RWPE2 (cell line): ENCODE measurements at regions not wholly inside any gene's neighbourhood (a gene's known extent, or its start where the extent isn't known, plus 50 kb on each side); places are given as distances from the start of the nearest gene placed in this dataset.

ENCODE experiments used
- ATAC-seq: fragments of 200-7000 bp; cut with Tn5 transposase; 3 replicates; pipeline ENCODE4 v1.9.1; 2021; ENCODE audit warnings: low read depth
- DNase-seq: peaks from one replicate; pipeline ENCODE4 v3.0.0-alpha.2; 2020; ENCODE audit warnings: low spot score
- H3K27ac ChIP-seq: fragments of 450-650 bp; 2 replicates; pipeline ENCODE4 v1.5.1; 2017; ENCODE audit warnings: mild to moderate bottlenecking; ENCODE audit not compliant: poor library complexity, severe bottlenecking
- H3K27me3 ChIP-seq: fragments of 250-450 bp; sonication (Bioruptor Pico); 2 replicates; pipeline ENCODE4 v1.5.1; 2021; ENCODE audit warnings: mild to moderate bottlenecking, moderate library complexity; ENCODE audit not compliant: insufficient read depth, poor library complexity, severe bottlenecking
- H3K36me3 ChIP-seq: fragments of 250-450 bp; sonication (Bioruptor Pico); 2 replicates; pipeline ENCODE4 v1.5.1; 2020; ENCODE audit warnings: low read depth, mild to moderate bottlenecking, moderate library complexity
- H3K4me1 ChIP-seq: fragments of 250-450 bp; sonication (Bioruptor Pico); 2 replicates; pipeline ENCODE4 v1.5.1; 2021; ENCODE audit warnings: mild to moderate bottlenecking, moderate library complexity; ENCODE audit not compliant: insufficient read depth, poor library complexity, severe bottlenecking
- H3K4me3 ChIP-seq: fragments of 250-450 bp; sonication (Bioruptor Pico); 2 replicates; pipeline ENCODE4 v1.5.1; 2021; ENCODE audit warnings: mild to moderate bottlenecking, moderate library complexity; ENCODE audit not compliant: severe bottlenecking
- H3K9me3 ChIP-seq: fragments of 250-450 bp; sonication (Bioruptor Pico); 2 replicates; pipeline ENCODE4 v1.5.1; 2021; ENCODE audit warnings: mild to moderate bottlenecking, moderate library complexity; ENCODE audit not compliant: severe bottlenecking
- TF ChIP-seq, protein P1 (sequence below): fragments of 450-650 bp; IDR thresholded peaks from one replicate; pipeline ENCODE4 v1.5.1; 2017; ENCODE audit warnings: mild to moderate bottlenecking, moderate library complexity; ENCODE audit not compliant: poor library complexity, severe bottlenecking

DNA sequence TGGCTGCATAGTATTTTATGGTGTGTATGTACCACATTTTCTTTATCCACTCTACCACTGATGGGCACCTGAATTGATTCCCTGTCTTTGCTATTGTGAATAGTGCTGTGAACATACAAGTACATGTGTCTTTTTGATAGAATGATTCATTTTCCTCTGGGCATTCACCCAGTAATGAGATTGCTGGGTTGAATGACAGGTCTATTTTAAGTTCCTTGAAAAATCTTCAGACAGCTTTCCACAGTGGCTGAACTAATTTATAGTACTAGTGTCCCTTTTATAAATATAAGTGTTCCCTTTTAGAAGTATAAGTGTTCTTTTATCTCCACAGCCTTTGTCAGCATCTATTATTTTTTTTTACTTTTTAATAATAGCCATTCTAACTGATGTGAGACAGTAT, 303.9 kb upstream of the EPHA4 start:
- DNase-seq (no peak), ATAC-seq (no peak)
- H3K27ac ChIP-seq, result no peak overlapping the region
- peaks cover 4% of the 10 kb centered on the region for H3K27me3 ChIP-seq
- H3K4me3 ChIP-seq, result no peak overlapping the region
- no peaks in the 10 kb centered on the region for H3K4me1 ChIP-seq
- H3K36me3 ChIP-seq, result no peaks in the 10 kb centered on the region
- H3K9me3 ChIP-seq, result no peaks in the 10 kb centered on the region
- TF ChIP-seq, protein P1, sequence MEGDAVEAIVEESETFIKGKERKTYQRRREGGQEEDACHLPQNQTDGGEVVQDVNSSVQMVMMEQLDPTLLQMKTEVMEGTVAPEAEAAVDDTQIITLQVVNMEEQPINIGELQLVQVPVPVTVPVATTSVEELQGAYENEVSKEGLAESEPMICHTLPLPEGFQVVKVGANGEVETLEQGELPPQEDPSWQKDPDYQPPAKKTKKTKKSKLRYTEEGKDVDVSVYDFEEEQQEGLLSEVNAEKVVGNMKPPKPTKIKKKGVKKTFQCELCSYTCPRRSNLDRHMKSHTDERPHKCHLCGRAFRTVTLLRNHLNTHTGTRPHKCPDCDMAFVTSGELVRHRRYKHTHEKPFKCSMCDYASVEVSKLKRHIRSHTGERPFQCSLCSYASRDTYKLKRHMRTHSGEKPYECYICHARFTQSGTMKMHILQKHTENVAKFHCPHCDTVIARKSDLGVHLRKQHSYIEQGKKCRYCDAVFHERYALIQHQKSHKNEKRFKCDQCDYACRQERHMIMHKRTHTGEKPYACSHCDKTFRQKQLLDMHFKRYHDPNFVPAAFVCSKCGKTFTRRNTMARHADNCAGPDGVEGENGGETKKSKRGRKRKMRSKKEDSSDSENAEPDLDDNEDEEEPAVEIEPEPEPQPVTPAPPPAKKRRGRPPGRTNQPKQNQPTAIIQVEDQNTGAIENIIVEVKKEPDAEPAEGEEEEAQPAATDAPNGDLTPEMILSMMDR, result no peak

DNA sequence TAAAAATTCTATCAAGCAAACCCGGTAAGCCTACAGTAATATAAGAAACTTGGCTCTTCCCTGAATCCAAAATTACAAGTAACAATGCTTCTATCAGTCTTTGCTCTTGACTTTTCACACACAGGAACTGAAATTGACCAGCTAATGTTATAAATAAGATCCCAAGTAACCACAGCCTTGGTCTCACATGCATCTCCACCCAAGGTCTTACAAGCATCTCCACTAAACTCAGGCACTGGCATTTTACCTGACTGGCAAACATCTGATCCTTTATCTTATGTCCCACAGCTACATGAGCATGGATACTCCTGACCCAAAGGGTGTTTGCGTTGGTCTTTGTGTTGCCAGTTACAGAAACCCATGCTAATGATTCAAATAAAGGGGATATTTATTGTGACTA, 302.3 kb upstream of the EPHA4 start:
- no peak for ATAC-seq
- Histone ChIP-seq H3K4me3 (no peak overlapping the region), H3K4me1 (no peaks in the 10 kb centered on the region), H3K36me3 (no peaks in the 10 kb centered on the region), H3K27me3 (peaks cover 4% of the 10 kb centered on the region), H3K27ac (no peak overlapping the region), H3K9me3 (no peaks in the 10 kb centered on the region)
- DNase-seq, result no peak
- TF ChIP-seq, protein P1, result no peak

DNA sequence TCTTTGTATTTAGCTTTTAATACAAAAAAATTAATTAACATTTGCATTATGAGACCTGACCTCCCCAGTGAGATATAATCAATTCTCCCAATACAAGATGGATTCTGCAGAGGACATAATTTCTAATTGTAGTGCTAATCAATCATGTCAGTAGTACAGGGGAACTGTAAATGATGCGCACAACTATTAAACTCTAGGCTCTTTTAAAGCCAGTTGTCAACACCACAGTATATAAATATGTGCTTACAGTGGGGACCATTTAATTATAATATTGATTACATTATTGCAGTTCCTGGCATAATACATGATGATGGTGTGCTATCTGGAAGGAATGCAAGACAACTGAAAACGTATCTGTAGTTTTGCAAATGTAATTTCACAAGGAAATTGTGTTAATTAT, 285.6 kb upstream of the EPHA4 start:
- no peak for ATAC-seq
- TF ChIP-seq, protein P1, result no peak
- DNase-seq, result no peak
- H3K27me3 ChIP-seq, result no peaks in the 10 kb centered on the region
- no peaks in the 10 kb centered on the region for H3K9me3 ChIP-seq
- no peaks in the 10 kb centered on the region for H3K4me1 ChIP-seq
- no peak overlapping the region for H3K4me3 ChIP-seq
- no peak overlapping the region for H3K27ac ChIP-seq
- no peaks in the 10 kb centered on the region for H3K36me3 ChIP-seq

DNA sequence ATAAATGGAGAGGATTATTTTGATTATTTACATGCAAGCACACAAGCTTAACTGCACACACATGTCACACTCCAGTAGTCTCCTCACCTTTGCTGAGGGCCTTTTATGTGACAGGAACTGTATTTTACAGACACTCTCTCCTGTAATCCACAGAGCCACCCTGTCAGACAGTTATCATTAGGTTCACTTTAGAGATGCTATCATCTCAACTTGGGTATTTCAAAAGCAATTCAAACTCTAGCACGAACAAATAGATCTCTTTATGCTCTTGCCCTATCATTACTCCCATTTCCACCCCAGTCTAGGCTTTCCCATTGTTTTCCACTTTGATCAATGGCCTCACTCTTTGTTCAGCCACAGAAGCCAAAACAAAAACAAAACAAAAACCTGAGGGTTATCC, 281.2 kb upstream of the EPHA4 start:
- no peaks in the 10 kb centered on the region for H3K27me3 ChIP-seq
- DNase-seq (no peak), ATAC-seq (no peak)
- H3K4me1 ChIP-seq, result no peaks in the 10 kb centered on the region
- no peaks in the 10 kb centered on the region for H3K36me3 ChIP-seq
- TF ChIP-seq, protein P1, result no peak
- no peak overlapping the region for H3K4me3 ChIP-seq
- H3K9me3 ChIP-seq, result no peaks in the 10 kb centered on the region
- H3K27ac ChIP-seq, result no peak overlapping the region

DNA sequence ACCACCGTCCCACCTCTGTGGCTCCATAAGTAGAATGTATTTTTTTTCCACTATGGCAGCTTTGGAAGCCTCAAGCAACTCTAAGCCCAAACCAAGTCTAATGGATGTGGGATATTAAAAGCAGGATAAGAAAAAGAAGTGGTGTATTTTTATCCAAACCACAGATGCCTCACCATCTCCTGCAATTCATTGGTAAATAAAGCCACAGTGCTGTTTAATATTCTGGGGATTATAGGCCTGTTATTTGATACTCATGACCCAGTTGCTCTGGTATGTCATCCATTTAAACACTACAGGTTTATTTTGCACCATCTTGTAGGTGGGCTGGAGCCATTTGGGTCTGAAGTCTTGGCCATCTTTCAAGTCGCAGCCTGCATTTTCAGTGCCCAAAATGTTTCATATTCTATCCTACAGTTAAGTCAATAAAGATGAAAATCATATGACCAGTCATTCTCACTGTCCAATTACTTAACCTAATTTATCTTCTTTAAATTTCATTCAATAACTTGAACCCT, 279.5 kb upstream of the EPHA4 start:
- H3K27me3 ChIP-seq, result no peaks in the 10 kb centered on the region
- DNase-seq (no peak), ATAC-seq (no peak; the same call in 2 of the 3 replicates)
- H3K36me3 ChIP-seq, result no peaks in the 10 kb centered on the region
- no peaks in the 10 kb centered on the region for H3K9me3 ChIP-seq
- H3K4me1 ChIP-seq, result no peaks in the 10 kb centered on the region
- no peak overlapping the region for H3K4me3 ChIP-seq
- TF ChIP-seq, protein P1, result no peak
- no peak overlapping the region for H3K27ac ChIP-seq
